HepG2 (cell line): ENCODE measurements at regions not wholly inside any gene's neighbourhood (a gene's known extent, or its start where the extent isn't known, plus 50 kb on each side); places are given as distances from the start of the nearest gene placed in this dataset.

Experiments used
- BRF2 ChIP-seq: sonication (generic); formaldehyde crosslinking; IDR thresholded peaks from 2 replicates; pipeline ENCODE4 v1.8.1; 2022; ENCODE audit warnings: mild to moderate bottlenecking, missing genetic modification reagents
- CEBPZ ChIP-seq: IDR thresholded peaks from 2 replicates; pipeline ENCODE4 v1.6.1; 2012; ENCODE audit warnings: low read length, improper control_type of control experiment
- CTCF ChIP-seq: sonication (generic); formaldehyde crosslinking; IDR thresholded peaks from 2 replicates; pipeline ENCODE4 v1.5.0; 2020; ENCODE audit warnings: mild to moderate bottlenecking, missing genetic modification reagents, moderate library complexity
- EHMT2 ChIP-seq: fragments of 200-600 bp; sonication (generic); IDR thresholded peaks from 2 replicates; pipeline ENCODE4 v1.7.0; 2017; ENCODE audit warnings: antibody characterized with exemption, low read depth, low read length, borderline replicate concordance
- EP300 ChIP-seq, 3 experiments: sonication (generic) in 1 of 3; formaldehyde crosslinking in 1 of 3; IDR thresholded peaks; 2 replicates each; pipeline versions ENCODE4 v1.5.1 to v1.6.1; 2011 to 2020; ENCODE audit warnings: low read depth in 2 of 3, low read length in 2 of 3, borderline replicate concordance in 1 of 3, improper control_type of control experiment in 1 of 3, mild to moderate bottlenecking in 1 of 3, missing genetic modification reagents in 1 of 3, moderate library complexity in 1 of 3
- JDP2 ChIP-seq: sonication (generic); formaldehyde crosslinking; IDR thresholded peaks from 2 replicates; pipeline ENCODE4 v1.8.1; 2022; ENCODE audit warnings: missing genetic modification reagents, borderline replicate concordance
- JUNB ChIP-seq: sonication (generic); formaldehyde crosslinking; IDR thresholded peaks from 2 replicates; pipeline ENCODE4 v1.8.0; 2022; ENCODE audit warnings: missing genetic modification reagents, mild to moderate bottlenecking, borderline replicate concordance
- JUND ChIP-seq: sonication (generic); formaldehyde crosslinking; IDR thresholded peaks from 2 replicates; pipeline ENCODE4 v1.8.0; 2022; ENCODE audit warnings: mild to moderate bottlenecking, missing genetic modification reagents
- MAFF ChIP-seq: IDR thresholded peaks from 2 replicates; pipeline ENCODE4 v1.6.1; 2011; ENCODE audit warnings: low read depth, low read length, improper control_type of control experiment
- NR2C2 ChIP-seq: sonication (generic); formaldehyde crosslinking; IDR thresholded peaks from 2 replicates; pipeline ENCODE4 v1.4.0; 2020; ENCODE audit warnings: missing genetic modification reagents, mild to moderate bottlenecking, moderate library complexity, borderline replicate concordance
- RARA ChIP-seq: IDR thresholded peaks from 2 replicates; pipeline ENCODE4 v1.6.1; 2016; ENCODE audit warnings: missing genetic modification reagents, missing compliant biosample characterization
- REST ChIP-seq, 2 experiments: IDR thresholded peaks; 2 replicates each; pipeline ENCODE4 v1.6.1; 2011 to 2012; ENCODE audit warnings: low read length in 2 of 2, borderline replicate concordance in 1 of 2, low read depth in 1 of 2, mild to moderate bottlenecking in 1 of 2, moderate library complexity in 1 of 2
- TFAP4 ChIP-seq: sonication (generic); IDR thresholded peaks from 2 replicates; pipeline ENCODE4 v1.6.1; 2016; ENCODE audit warnings: low read depth, borderline replicate concordance

- TF ChIP-seq EHMT2 (no peak), JUNB (no peak), MAFF (no peak), NR2C2 (no peak), CTCF (CRISPR knock-in tag) (no peak), RARA (no peak), TFAP4 (no peak), EP300 (IDR thresholded peaks at IDR 0.05; ENCODE audit: low read depth in 2 of 2, low read length in 2 of 2) (no peak), EP300 (CRISPR knock-in tag; IDR thresholded peaks at IDR 0.05; ENCODE audit: borderline replicate concordance) (no peak), JDP2 (no peak), JUND (CRISPR knock-in tag) (no peak), BRF2 (CRISPR knock-in tag) (no peak), CEBPZ (no peak), REST (IDR thresholded peaks at IDR 0.05; ENCODE audit: borderline replicate concordance in 1 of 2, low read depth in 1 of 2, low read length in 2 of 2) (no peak)
These were observed 146.9 kb upstream of the ZMIZ1 start for GRCh38 chr10:78921895-78922294.
